ENCODE measurements at regions not wholly inside any gene's neighbourhood (a gene's known extent, or its start where the extent isn't known, plus 50 kb on each side); places are given as distances from the start of the nearest gene placed in this dataset.

DNA sequence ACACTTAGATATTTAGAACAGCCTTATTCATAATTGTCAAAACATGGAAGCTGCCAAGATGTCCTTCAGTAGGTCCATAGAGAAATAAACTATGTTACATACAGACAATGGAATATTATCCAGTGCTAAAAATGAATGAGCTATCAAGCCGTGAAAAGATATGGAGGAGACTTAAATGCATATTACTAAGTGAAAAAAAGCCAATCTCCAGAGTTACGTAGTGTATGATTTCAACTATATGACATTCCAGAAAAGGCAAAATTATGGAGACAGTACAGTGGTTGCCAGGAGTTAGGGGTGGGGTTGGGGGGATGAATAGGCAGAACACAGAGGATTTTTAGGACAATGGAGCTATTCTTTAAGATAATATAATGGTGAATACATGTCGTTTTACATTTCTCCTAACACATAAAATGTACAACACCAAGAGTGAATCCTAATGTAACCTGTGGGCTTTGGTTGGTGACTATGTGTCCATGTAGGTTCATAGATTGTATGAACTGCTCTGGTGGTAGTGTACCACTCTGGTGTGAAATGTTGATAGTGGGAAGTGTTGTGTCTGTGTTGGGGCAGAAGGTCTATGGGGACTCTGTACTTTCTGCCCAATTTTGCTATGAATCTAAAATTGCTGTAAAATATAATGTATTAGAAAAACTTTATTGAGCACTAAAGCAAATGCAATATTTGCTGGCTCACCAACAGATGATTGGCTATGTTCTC, 122.6 kb downstream of the USP22 start:
- TF ChIP-seq, protein P1, sequence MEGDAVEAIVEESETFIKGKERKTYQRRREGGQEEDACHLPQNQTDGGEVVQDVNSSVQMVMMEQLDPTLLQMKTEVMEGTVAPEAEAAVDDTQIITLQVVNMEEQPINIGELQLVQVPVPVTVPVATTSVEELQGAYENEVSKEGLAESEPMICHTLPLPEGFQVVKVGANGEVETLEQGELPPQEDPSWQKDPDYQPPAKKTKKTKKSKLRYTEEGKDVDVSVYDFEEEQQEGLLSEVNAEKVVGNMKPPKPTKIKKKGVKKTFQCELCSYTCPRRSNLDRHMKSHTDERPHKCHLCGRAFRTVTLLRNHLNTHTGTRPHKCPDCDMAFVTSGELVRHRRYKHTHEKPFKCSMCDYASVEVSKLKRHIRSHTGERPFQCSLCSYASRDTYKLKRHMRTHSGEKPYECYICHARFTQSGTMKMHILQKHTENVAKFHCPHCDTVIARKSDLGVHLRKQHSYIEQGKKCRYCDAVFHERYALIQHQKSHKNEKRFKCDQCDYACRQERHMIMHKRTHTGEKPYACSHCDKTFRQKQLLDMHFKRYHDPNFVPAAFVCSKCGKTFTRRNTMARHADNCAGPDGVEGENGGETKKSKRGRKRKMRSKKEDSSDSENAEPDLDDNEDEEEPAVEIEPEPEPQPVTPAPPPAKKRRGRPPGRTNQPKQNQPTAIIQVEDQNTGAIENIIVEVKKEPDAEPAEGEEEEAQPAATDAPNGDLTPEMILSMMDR (IDR thresholded peaks at IDR 0.05), result no peak
- no peak for TF ChIP-seq EP300 (IDR thresholded peaks at IDR 0.05)
- TF ChIP-seq POLR2A (IDR thresholded peaks at IDR 0.05), result no peak
- no peak for TF ChIP-seq POLR2AphosphoS5 (IDR thresholded peaks at IDR 0.05)
